ENCODE measurements at regions not wholly inside any gene's neighbourhood (a gene's known extent, or its start where the extent isn't known, plus 50 kb on each side); places are given as distances from the start of the nearest gene placed in this dataset.

GRCh38 chr21:38997051-38997842 is 186.0 kb downstream of the PSMG1 start:
- Histone ChIP-seq H3K36me3 (ENCODE audit: insufficient read depth, low read length) (no peaks in the 10 kb centered on the region), H3K9me3 (ENCODE audit: low read depth, low read length) (no peaks in the 10 kb centered on the region), H3K27ac (no peak overlapping the region), H3K4me3 (no peak overlapping the region), H3K9ac (ENCODE audit: insufficient read length) (no peak overlapping the region)
- TF ChIP-seq FOXP2 (optimal IDR thresholded peaks at IDR 0.05; ENCODE audit: control extremely low read depth, extremely low read length, insufficient read depth) = no peak
- no peak for TF ChIP-seq EZH2 (IDR thresholded peaks at IDR 0.05)
- TF ChIP-seq POLR2AphosphoS5 (IDR thresholded peaks at IDR 0.05; ENCODE audit: borderline replicate concordance, low read depth, low read length) = no peak
- no peak for DNase-seq (ENCODE audit: low read depth, low spot score)

GRCh38 chr21:38996355-38996754 is 186.9 kb downstream of the PSMG1 start:
- Histone ChIP-seq H3K4me3 (no peak overlapping the region), H3K9me3 (ENCODE audit: low read depth, low read length) (no peaks in the 10 kb centered on the region), H3K36me3 (ENCODE audit: insufficient read depth, low read length) (no peaks in the 10 kb centered on the region), H3K27ac (no peak overlapping the region), H3K9ac (ENCODE audit: insufficient read length) (no peak overlapping the region)
- DNase-seq (ENCODE audit: low read depth, low spot score) = no peak
- no peak for TF ChIP-seq POLR2AphosphoS5 (IDR thresholded peaks at IDR 0.05; ENCODE audit: borderline replicate concordance, low read depth, low read length)
- TF ChIP-seq EZH2 (IDR thresholded peaks at IDR 0.05) = no peak
- no peak for TF ChIP-seq FOXP2 (optimal IDR thresholded peaks at IDR 0.05; ENCODE audit: control extremely low read depth, extremely low read length, insufficient read depth)

DNA sequence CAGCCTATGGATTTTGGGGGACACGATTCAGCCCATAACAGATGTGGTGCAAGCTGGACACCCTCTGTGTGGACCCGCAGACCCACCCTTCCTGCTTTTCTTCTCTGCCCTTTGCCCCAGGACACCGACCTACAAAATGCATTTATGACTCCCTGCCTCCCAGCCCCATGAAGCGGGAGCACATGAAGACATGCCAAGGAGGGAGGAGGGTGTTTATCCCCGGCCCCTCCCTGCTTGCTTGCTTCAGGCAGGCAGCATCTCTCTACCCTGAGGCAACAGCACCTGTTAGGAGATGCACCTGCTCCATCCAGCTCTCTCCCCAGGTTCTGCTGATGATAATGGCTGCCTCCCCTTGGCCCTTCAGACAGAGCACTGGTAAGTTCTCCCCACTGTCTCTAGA is 187.5 kb downstream of the PSMG1 start:
- Histone ChIP-seq H3K9ac (ENCODE audit: insufficient read length) (no peak overlapping the region), H3K9me3 (ENCODE audit: low read depth, low read length) (no peaks in the 10 kb centered on the region), H3K36me3 (ENCODE audit: insufficient read depth, low read length) (no peaks in the 10 kb centered on the region), H3K27ac (no peak overlapping the region), H3K4me3 (no peak overlapping the region)
- TF ChIP-seq EZH2 (IDR thresholded peaks at IDR 0.05) = no peak
- TF ChIP-seq FOXP2 (optimal IDR thresholded peaks at IDR 0.05; ENCODE audit: control extremely low read depth, extremely low read length, insufficient read depth) = no peak
- no peak for TF ChIP-seq POLR2AphosphoS5 (IDR thresholded peaks at IDR 0.05; ENCODE audit: borderline replicate concordance, low read depth, low read length)
- no peak for DNase-seq (ENCODE audit: low read depth, low spot score)

- TF ChIP-seq POLR2AphosphoS5 (IDR thresholded peaks at IDR 0.05; ENCODE audit: borderline replicate concordance, low read depth, low read length) (no peak), FOXP2 (optimal IDR thresholded peaks at IDR 0.05; ENCODE audit: control extremely low read depth, extremely low read length, insufficient read depth) (no peak), EZH2 (IDR thresholded peaks at IDR 0.05) (no peak)
- Histone ChIP-seq H3K9ac (ENCODE audit: insufficient read length) (no peak overlapping the region), H3K36me3 (ENCODE audit: insufficient read depth, low read length) (no peaks in the 10 kb centered on the region), H3K4me3 (no peak overlapping the region), H3K9me3 (ENCODE audit: low read depth, low read length) (no peaks in the 10 kb centered on the region), H3K27ac (no peak overlapping the region)
- no peak for DNase-seq (ENCODE audit: low read depth, low spot score)
Observed at GRCh38 chr21:38995071-38995669, 188.1 kb downstream of the PSMG1 start.

DNA sequence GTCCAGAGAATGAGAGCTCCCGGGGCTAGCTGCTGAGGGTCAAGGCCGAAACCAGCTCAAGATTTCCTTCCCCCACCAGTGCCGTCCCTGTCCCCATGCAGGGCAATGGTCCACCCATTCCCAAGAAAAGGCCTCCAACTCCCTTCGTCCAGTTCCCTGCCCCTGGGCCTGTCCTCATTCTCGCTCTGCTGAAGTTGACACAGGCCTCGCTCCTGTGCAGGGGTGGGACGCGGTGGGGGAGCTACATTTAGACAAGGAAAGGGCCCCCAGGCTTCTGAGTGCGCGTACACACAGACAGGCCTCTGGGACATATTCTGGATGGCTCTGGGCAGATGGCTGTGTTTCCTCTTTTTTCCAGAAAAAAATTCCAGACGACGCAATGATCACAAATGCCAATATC is 188.3 kb downstream of the ETS2 start:
- Histone ChIP-seq H3K27ac (no peak overlapping the region), H3K36me3 (ENCODE audit: insufficient read depth, low read length) (no peaks in the 10 kb centered on the region), H3K9me3 (ENCODE audit: low read depth, low read length) (no peaks in the 10 kb centered on the region), H3K9ac (ENCODE audit: insufficient read length) (no peak overlapping the region), H3K4me3 (no peak overlapping the region)
- TF ChIP-seq EZH2 (IDR thresholded peaks at IDR 0.05) (no peak), FOXP2 (optimal IDR thresholded peaks at IDR 0.05; ENCODE audit: control extremely low read depth, extremely low read length, insufficient read depth) (no peak), POLR2AphosphoS5 (IDR thresholded peaks at IDR 0.05; ENCODE audit: borderline replicate concordance, low read depth, low read length) (no peak)
- no peak for DNase-seq (ENCODE audit: low read depth, low spot score)

- H3K9me3 ChIP-seq (ENCODE audit: low read depth, low read length) = no peaks in the 10 kb centered on the region
- H3K36me3 ChIP-seq (ENCODE audit: insufficient read depth, low read length) = no peaks in the 10 kb centered on the region
- H3K4me3 ChIP-seq = no peak overlapping the region
- H3K27ac ChIP-seq = no peak overlapping the region
- TF ChIP-seq EZH2 (IDR thresholded peaks at IDR 0.05) (no peak), FOXP2 (optimal IDR thresholded peaks at IDR 0.05; ENCODE audit: control extremely low read depth, extremely low read length, insufficient read depth) (no peak), POLR2AphosphoS5 (IDR thresholded peaks at IDR 0.05; ENCODE audit: borderline replicate concordance, low read depth, low read length) (no peak)
- no peak for DNase-seq (ENCODE audit: low read depth, low spot score)
- no peak overlapping the region for H3K9ac ChIP-seq (ENCODE audit: insufficient read length)
Observed at GRCh38 chr21:38993561-38993960, 187.8 kb downstream of the ETS2 start.

- no peak for DNase-seq (ENCODE audit: low read depth, low spot score)
- no peaks in the 10 kb centered on the region for H3K9me3 ChIP-seq (ENCODE audit: low read depth, low read length)
- no peak overlapping the region for H3K4me3 ChIP-seq
- no peak overlapping the region for H3K27ac ChIP-seq
- no peaks in the 10 kb centered on the region for H3K36me3 ChIP-seq (ENCODE audit: insufficient read depth, low read length)
- TF ChIP-seq EZH2 (IDR thresholded peaks at IDR 0.05) = no peak
- no peak for TF ChIP-seq FOXP2 (optimal IDR thresholded peaks at IDR 0.05; ENCODE audit: control extremely low read depth, extremely low read length, insufficient read depth)
- no peak for TF ChIP-seq POLR2AphosphoS5 (IDR thresholded peaks at IDR 0.05; ENCODE audit: borderline replicate concordance, low read depth, low read length)
- no peak overlapping the region for H3K9ac ChIP-seq (ENCODE audit: insufficient read length)
Observed at GRCh38 chr21:38992737-38993136, 187.0 kb downstream of the ETS2 start.

DNA sequence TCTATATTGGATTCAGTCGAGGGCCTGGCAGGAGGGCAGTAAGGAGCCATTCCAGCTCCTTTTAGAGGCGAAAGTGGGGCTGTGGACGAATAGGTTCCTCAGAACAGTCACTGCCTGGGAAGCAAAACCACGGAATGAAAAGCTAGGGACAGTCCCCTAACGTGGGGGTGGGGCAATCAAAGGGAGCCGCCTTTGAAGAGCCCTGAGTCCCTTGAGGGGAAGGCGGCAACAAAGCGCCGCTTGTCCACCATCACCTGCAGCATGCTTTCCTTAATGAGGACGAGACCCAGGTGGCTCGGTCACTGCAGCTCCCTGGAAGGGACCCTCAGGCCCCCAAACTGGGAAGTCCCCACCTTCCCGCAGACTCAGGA is 184.7 kb downstream of the ETS2 start:
- Histone ChIP-seq H3K36me3 (ENCODE audit: insufficient read depth, low read length) (no peaks in the 10 kb centered on the region), H3K4me3 (peak overlapping the region; percentile 29), H3K27ac (peak overlapping the region; percentile 15; the same call in 1 of the 2 replicates), H3K9me3 (ENCODE audit: low read depth, low read length) (no peaks in the 10 kb centered on the region), H3K9ac (ENCODE audit: insufficient read length) (no peak overlapping the region)
- TF ChIP-seq EZH2 (IDR thresholded peaks at IDR 0.05) = no peak
- no peak for TF ChIP-seq FOXP2 (optimal IDR thresholded peaks at IDR 0.05; ENCODE audit: control extremely low read depth, extremely low read length, insufficient read depth)
- no peak for TF ChIP-seq POLR2AphosphoS5 (IDR thresholded peaks at IDR 0.05; ENCODE audit: borderline replicate concordance, low read depth, low read length)
- no peak for DNase-seq (ENCODE audit: low read depth, low spot score)
